ENCODE measurements at regions not wholly inside any gene's neighbourhood (a gene's known extent, or its start where the extent isn't known, plus 50 kb on each side); places are given as distances from the start of the nearest gene placed in this dataset.

DNA sequence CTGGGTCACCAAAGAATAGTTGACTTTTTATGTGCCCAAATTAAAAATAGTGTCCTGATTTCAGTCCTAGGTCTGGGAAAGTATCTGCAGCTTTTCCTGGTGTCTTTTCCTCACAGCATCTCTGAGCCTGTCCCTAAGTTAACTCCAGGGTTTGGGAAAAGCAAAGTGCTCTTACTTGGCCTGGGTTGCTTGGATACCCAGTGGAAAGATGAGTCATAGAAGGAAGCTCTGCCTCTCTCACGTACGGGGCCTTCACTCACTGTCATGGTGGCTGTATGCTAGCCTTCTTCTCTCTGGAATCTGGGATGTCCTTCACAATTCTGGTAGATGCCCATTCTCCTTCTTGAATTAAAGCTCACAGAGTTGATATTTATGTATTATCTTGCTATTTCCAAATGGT, 607.3 kb downstream of the ANKRD50 start:
- CTCF ChIA-PET = no interaction called here
- Histone ChIP-seq H3K27ac (ENCODE audit: low read depth in 2 of 2, low read length in 1 of 2) (no peak overlapping the region), H3K9ac (no peak overlapping the region), H3K79me2 (ENCODE audit: insufficient read depth) (no peaks in the 10 kb centered on the region), H3K9me2 (no peaks in the 10 kb centered on the region), H3K36me3 (replicated peaks in 1 of 2; ENCODE audit: control insufficient read depth in 1 of 2, insufficient read depth in 2 of 2, low read length in 1 of 2) (no peaks in the 10 kb centered on the region), H3K4me1 (ENCODE audit: control insufficient read depth in 1 of 2, insufficient read depth in 2 of 2, low read depth in 1 of 2, low read length in 1 of 2) (no peaks in the 10 kb centered on the region), H4K20me1 (ENCODE audit: insufficient read depth) (no peaks in the 10 kb centered on the region), H3K4me3 (ENCODE audit: low read depth in 2 of 2, low read length in 1 of 2) (no peak overlapping the region), H3K9me3 (0 out of 2 replicates have a peak, but pooled peaks cover 10% of the 10 kb centered on the region), H2AFZ (ENCODE audit: low read depth) (peak overlapping the region; percentile 69; the same call in 1 of the 2 replicates), H3K4me2 (no peak overlapping the region), H3F3A (replicated peaks; ENCODE audit: insufficient read depth) (no peaks in the 10 kb centered on the region), H3K27me3 (ENCODE audit: insufficient read depth) (no peaks in the 10 kb centered on the region)
- 86% methylated on average over 2 of the region's 2 CpGs for WGBS (ENCODE audit: low lambda C conversion rate)
- POLR2A ChIA-PET = no interaction called here
- TF ChIP-seq PBX3 (IDR thresholded peaks at IDR 0.05) (no peak), FOSL2 (IDR thresholded peaks at IDR 0.05; ENCODE audit: borderline replicate concordance, low read depth) (peak; percentile 11; the same call in 1 of the 2 replicates)
- DNase-seq = no peak

DNA sequence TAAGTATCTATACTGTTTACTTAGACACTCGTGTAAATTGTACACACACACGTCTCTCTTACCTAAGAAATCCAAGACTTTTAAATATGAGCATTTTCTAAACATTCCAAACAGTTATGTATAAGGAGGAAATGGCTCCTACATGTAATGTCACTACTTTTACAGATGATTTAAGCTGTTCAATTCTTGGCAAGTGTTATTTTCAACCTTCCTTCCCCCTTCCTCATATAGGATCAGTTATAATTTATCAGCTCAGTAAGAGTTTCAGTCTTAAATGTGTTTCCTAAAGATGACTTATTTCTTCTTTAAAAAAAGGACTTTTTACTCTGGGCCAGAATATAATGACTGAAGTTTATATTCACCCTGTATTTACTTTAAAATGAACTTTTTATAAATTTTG, 601.1 kb downstream of the ANKRD50 start:
- no peak overlapping the region for H3K4me3 ChIP-seq (ENCODE audit: low read depth in 2 of 2, low read length in 1 of 2)
- no peaks in the 10 kb centered on the region for H3K36me3 ChIP-seq (replicated peaks in 1 of 2; ENCODE audit: control insufficient read depth in 1 of 2, insufficient read depth in 2 of 2, low read length in 1 of 2)
- no peaks in the 10 kb centered on the region for H3K9me3 ChIP-seq
- 88% methylated on average over 2 of the region's 2 CpGs for WGBS (ENCODE audit: low lambda C conversion rate)
- H2AFZ ChIP-seq (ENCODE audit: low read depth) = peak overlapping the region; percentile 10
- peaks cover 0 to 4% of the 10 kb centered on the region in 2 experiments; a peak in 2 of 4 replicates for H3K4me1 ChIP-seq (ENCODE audit: control insufficient read depth in 1 of 2, insufficient read depth in 2 of 2, low read depth in 1 of 2, low read length in 1 of 2)
- H3F3A ChIP-seq (replicated peaks; ENCODE audit: insufficient read depth) = no peaks in the 10 kb centered on the region
- peak overlapping the region; percentile 18 to 47; a peak in 3 of 4 replicates for H3K27ac ChIP-seq (ENCODE audit: low read depth in 2 of 2, low read length in 1 of 2)
- H3K4me2 ChIP-seq = no peak overlapping the region
- POLR2A ChIA-PET = no interaction called here
- DNase-seq = no peak
- no peaks in the 10 kb centered on the region for H3K27me3 ChIP-seq (ENCODE audit: insufficient read depth)
- H3K9ac ChIP-seq = no peak overlapping the region
- TF ChIP-seq TCF12 (IDR thresholded peaks at IDR 0.05) (no peak), TAF1 (IDR thresholded peaks at IDR 0.05; ENCODE audit: borderline replicate concordance, low read depth, low read length) (no peak), FOXJ3 (CRISPR knock-in tag; IDR thresholded peaks at IDR 0.05) (no peak), PBX3 (IDR thresholded peaks at IDR 0.05) (no peak), YY1 (IDR thresholded peaks at IDR 0.05; ENCODE audit: low read depth) (no peak), NRF1 (IDR thresholded peaks at IDR 0.05; ENCODE audit: low read depth, low read length) (no peak), FOSL2 (IDR thresholded peaks at IDR 0.05; ENCODE audit: borderline replicate concordance, low read depth) (no peak), EZH2phosphoT487 (IDR thresholded peaks at IDR 0.05; ENCODE audit: borderline replicate concordance, low read depth) (no peak), POLR2AphosphoS5 (IDR thresholded peaks at IDR 0.05; ENCODE audit: low read depth, low read length) (no peak), SMC3 (IDR thresholded peaks at IDR 0.05; ENCODE audit: low read depth, low read length) (no peak), ELF1 (IDR thresholded peaks at IDR 0.05) (no peak), MXI1 (IDR thresholded peaks at IDR 0.05; ENCODE audit: low read depth, low read length) (no peak), CHD2 (IDR thresholded peaks at IDR 0.05; ENCODE audit: low read length, partially characterized antibody) (no peak), EP300 (IDR thresholded peaks at IDR 0.05; ENCODE audit: borderline replicate concordance in 1 of 2, low read depth in 1 of 2, low read length in 1 of 2) (no peak), FOXM1 (IDR thresholded peaks at IDR 0.05; ENCODE audit: low read depth) (no peak)
- TF ChIP-seq, protein P1, sequence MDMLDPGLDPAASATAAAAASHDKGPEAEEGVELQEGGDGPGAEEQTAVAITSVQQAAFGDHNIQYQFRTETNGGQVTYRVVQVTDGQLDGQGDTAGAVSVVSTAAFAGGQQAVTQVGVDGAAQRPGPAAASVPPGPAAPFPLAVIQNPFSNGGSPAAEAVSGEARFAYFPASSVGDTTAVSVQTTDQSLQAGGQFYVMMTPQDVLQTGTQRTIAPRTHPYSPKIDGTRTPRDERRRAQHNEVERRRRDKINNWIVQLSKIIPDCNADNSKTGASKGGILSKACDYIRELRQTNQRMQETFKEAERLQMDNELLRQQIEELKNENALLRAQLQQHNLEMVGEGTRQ (IDR thresholded peaks at IDR 0.05; ENCODE audit: borderline replicate concordance, low read depth, low read length) = no peak
- H4K20me1 ChIP-seq (ENCODE audit: insufficient read depth) = no peaks in the 10 kb centered on the region
- CTCF ChIA-PET = interaction anchor here (0.6 to 2.7 kb wide), 20 partner anchors 8 to 1008 kb away, joined by 3 to 12 read pairs (median 4); partner anchors contain the start of gene SPRY1
- H3K79me2 ChIP-seq (ENCODE audit: insufficient read depth) = no peaks in the 10 kb centered on the region
- no peaks in the 10 kb centered on the region for H3K9me2 ChIP-seq

Measured in SK-N-SH (cell line).